GM19452 (cell line): ENCODE measurements at regions not wholly inside any gene's neighbourhood (a gene's known extent, or its start where the extent isn't known, plus 50 kb on each side); places are given as distances from the start of the nearest gene placed in this dataset.
"Not testable (repeated sequence)": the region's sequence is repeated elsewhere in the genome, so short reads cannot be mapped to it uniquely, and the experiment has no call there.

Experiments
- ATAC-seq: cut with Tn5 transposase; IDR thresholded peaks from one replicate; pipeline ENCODE4 v1.9.1; 2021; ENCODE audit not compliant: unreplicated experiment

DNA sequence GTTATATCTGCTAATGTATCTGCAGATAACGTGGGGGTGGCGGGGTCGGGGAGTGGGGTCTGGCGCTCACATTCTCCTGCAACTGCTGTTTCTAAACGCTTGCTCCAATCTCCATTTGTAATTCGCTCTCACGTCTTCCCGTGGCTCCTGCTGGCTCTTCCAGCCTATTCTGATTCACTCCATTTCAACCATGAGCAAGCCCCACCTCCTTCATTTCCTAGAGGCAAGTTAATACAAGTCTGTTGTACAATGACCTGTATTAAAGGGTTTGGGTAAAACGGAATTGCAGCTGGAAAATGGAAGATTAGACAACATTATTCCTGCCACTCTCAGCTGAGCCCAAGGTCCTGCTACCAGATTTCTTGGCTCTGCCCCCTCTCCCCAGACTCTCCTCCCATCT, 132.3 kb downstream of the CSNK2A3 start:
- ATAC-seq: no peak

DNA sequence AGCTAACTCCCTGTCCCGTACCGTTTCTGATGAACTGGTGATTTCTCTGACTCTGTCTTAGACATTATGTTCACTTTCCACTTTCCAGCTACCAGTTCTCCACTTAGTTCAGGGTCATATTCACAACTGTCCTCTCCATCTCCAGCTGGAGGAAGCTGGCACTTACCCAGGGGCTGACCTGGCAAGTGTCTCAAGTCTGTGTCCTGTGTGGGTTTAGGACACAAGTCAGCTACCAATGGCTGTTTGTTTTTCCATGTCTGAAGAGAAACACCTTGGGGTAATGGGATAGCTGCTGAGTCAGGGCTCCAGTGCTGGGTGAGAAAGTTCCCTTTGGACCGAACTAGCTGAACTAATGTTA, 134.4 kb downstream of the CSNK2A3 start:
- ATAC-seq: no peak

DNA sequence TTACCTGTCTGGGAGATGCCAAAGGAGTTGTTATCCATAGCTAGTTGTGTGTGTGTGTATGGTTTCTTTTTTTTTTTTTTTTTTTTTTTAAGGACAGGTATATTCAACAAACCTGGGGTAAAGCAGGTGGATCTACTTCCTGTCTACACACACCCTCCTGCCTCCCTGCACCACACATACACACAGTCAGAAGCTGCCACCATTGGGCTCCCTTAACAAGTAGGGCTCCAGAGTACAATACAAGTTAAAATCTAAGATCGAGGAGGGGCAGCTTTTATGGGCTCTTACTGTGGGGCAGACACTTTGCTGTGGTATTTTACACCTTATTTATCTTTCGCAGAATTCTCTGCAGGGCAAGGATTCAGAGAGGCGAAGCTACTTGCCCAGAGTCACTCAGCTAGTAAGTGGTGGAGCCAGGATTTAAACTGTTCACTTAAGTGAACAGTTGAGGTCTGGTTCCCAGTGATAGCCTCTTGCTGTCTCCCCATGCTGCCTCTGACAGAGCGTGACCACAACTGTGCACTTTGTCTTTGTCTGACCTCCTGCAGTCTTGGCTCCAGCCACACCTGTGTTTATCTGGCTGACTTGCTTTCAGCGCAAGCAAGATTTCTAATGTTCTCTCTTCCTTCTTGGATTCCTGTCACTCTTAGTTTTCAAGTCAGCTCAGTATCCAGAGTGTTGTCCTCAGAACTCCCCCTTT, 135.0 kb downstream of the CSNK2A3 start:
- no peak for ATAC-seq

DNA sequence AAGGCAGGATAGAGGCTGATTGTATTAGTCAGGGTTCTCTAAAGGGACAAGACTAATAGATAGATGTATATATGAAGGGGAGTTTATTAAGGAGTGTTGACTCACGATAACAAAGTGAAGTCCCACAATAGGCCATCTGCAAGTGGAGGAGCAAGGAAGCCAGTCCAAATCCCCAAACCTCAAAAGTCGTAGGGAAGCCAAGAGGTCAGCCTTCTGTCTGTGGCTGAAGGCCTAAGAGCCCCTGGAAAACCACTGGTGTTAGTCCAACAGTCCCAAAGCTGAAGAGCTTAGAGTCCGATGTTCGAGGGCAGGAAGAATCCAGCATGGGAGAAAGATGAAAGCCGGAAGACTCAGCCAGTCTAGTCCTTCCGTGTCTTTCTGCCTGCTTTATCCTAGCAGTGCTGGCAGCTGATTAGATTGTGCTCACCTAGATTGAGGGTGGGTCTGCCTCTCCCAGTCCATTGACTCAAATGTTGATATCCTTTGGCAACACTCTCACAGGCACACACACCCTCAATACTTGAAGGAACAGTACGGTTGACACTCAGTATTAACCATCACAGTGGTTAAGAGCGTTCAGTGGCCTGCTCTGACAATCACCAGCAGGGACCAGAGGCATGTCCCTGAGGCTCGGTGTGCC, 135.6 kb downstream of the CSNK2A3 start:
- no peak for ATAC-seq

DNA sequence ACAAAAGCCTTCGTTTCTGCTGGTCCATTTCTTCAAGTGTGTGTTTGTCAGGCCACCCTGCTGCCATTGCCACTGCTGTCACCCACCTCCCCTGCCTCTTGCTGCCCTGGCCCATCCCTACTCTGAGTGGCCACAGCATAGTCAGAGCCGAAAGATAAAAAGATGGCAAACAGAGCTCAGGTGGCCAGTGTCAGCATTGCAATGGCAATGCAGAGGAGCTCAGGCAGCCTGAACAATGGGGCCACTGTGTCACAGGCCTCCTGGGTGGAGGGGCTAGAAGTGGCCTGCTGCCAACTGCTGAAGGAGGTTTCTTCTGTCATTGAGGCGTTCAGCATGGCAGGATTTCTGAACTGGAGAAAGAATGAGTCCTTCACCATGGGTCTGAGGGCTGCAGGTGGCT, 137.1 kb downstream of the CSNK2A3 start:
- no peak for ATAC-seq

DNA sequence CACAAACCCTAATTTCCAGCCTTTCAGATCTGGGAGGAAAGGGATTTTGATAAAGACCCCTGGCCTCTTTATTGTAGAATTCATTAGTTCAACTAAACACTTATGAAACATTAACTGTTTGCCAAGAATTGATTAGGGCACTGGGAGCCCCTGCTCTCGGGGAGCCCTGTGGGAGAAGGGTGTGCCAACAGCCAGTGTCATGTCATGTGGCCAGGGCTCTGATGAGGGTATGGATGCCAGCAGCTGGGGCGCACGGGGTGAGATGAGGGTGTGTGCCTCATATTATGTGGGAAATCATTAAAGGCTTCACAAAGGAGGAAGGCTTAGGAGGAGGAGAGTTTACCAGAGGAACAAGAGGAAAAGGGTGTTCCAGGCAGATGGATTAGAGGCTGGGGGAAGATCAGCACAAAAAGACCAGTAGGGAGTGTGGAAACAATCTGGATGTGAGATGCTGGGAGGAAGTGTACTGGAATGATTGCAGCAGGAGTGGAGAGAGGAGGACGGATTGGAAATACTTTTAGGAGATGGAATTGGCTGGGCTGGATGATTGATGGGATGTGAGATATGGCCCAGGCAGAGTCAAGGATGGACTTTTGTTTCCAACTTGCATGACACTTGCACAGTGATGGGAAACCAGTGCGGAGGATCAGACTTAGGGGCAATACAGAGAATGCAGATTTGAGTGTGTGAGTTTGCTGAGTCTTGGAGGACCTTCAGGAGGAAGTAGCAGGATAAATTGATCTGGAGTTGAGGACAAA, 137.8 kb downstream of the CSNK2A3 start:
- ATAC-seq: no peak

DNA sequence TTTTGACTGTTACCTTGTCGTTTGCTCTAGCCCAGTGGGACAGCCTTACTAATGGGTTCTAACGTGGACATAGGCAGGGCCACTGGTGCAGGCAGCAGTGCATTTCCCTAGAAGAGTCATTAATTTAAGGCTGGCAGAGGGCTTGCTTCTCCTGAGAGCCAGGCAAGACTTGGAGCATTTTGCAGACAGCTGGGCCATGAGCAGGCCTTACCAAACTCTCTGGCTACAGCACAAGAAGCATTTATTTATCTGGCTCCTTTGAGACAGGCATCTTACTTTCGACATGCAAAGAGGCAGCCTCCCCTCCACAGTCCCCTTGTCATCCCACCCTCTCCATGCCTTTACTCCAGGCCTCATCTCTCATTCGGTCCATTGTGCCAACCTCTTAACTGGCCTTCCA, 139.9 kb downstream of the CSNK2A3 start:
- ATAC-seq: no peak

DNA sequence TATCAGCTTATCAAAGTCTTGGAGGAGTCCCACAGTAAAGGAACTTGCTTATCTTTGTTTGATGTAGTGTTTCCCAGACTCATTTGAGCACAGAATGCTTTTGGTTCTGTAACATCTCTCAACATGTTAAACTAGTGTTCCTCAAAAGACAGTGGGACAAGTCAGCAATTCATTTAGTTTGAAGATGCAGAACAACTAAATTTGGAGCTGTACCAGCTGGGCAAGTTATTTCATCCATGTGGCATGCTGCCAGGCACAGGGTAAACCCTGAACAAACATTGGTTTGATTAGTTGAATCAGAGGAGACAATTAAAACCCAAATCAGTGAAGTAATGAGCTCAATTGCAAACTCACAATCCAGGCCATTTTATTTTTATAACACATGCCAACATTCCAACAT, 141.2 kb downstream of the CSNK2A3 start:
- no peak for ATAC-seq

DNA sequence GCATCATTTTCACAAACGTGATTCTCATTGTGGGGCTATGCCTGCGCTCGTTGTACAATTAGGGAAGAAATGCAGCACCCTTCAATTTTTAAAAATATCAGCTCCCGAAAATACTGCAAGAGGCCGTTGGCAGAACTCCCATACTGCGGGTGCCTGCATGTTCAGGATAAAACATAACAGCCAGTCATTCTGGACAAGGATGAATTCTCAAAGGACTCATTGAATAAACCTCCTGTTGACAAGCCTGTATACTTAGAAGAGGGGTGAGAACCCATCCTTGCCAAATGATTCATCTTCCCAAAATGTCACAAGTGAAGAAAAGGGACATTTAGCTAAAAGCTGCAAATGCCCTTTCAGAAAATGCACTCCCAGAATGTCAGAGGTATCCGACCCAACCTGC, 141.9 kb downstream of the CSNK2A3 start:
- no peak for ATAC-seq

DNA sequence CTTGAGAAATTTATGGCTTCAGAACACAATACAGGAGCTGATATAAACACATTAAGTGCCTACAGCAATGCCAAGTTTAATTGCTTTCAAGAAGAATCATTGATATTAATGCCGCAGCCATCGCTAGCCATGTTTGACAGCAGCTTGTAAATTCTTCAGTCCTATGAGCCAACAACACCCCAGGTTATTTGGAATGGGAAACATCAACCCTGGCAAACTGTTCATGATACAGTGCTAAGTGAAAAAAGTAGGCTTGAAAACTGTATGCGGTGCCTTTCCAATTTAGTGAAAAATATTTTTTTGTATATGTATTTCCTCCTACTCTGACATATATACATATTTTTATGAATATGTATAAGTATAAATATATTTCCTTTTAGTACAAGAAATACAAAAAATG, 142.6 kb downstream of the CSNK2A3 start:
- no peak for ATAC-seq

DNA sequence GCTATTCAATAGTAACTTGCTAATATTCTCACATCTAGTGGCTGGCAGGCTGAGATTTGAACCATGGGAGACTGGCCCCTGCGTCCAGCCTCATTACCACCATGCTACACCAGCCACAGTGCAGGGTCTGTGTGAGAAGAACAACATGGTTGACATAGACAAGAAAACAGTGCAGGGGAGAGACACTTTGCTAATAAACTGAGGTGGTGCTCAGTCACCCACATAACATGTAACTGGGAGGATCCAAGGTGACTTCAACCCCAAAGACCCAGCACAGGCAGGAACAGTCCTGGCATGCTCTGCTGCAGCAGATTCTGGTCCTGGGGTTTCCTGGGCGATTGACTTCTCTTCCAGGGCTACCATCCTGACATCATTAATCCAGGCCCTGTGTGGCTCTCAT, 143.1 kb downstream of the CSNK2A3 start:
- ATAC-seq: no peak

DNA sequence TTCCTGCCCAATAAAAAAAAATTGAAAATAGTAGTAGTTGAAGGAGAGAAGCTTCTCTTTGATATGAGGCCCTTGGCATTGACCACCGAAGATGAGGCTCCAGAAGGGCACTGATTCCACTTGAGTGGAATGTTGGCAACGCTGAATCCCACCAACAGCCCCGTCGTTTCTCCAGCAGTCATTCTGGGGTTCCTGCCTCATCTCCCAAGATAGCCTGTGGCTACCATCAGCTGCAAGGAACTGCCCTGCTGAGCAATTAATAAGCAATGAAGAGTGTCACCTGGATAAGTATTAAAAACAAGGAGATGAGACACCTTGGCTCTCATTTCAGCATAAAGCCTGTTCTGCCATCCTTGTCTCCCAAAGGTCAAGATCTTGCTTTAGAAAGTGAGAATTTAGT, 144.1 kb downstream of the CSNK2A3 start:
- no peak for ATAC-seq

DNA sequence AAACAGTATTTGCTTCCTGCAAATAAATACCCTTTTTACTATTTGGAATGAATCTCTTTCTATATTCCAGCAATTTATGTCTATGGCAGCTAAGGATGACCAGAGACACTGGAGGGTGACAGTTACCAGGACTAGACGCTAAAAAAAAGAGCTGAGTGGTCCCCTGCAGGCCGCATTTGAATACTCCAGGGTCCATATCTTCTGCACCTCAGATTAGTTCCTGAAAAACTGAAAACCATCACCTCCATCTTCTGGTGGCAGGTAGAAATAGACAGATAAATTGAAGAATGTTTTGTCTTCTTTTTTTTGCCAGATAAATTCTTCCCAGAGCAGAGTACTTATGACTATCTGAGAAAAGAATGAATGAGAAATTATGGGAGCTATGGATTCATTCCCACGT, 145.6 kb downstream of the CSNK2A3 start:
- no peak for ATAC-seq

DNA sequence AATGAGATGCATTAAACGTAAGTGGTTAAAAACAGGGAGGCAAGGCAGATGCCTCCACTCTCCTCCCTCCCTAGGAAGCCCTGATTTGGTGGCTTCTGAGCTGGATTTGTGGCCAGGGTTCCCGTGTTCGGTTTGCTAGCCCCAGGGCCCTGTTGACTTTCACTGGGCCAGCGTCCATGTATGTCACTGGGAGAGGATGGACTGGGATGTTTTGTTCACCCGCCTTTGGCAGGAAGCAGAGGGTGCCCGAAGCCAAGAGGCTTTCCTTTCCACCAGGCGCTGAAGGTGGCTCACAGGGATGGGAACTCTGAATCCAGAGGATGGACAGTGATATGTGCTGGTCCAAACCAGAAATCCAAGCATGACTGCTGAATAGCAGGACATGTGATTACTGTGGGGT, 146.6 kb downstream of the CSNK2A3 start:
- ATAC-seq: no peak

DNA sequence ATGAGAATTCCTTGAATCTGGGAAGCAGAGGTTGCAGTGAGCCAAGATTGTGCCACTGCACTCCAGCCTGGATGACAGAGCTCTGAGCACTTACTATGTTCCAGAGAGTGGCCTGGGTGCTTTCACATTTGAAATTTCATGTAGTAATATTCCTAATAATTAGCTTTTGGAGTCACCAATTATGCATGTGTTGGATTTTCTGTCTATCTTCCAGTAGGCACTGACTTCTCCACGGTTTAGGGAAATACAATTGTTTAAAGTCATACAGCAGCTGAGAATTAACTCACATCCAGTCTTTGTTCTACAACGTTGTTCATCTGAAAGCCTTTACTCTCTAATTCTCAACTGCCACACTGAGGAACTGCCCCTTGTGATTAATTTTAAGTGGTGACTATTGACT, 150.2 kb downstream of the CSNK2A3 start:
- no peak for ATAC-seq

DNA sequence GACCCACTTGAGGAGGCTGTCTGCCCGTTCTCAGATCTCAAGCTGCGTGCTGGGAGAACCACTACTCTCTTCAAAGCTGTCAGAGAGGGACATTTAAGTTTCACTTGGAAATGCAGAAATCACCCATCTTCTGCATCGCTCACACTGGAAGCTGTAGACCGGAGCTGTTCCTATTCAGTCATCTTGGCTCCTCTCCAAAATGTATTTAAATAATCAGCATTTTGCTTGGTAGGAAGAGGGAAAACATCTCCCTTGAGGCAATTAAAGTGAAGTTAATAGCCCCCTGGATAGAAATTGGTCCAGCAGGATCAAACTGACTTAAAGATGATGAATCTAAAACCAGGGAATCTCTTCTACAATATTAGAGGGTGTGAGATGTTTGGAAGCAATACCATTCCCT, 151.7 kb downstream of the CSNK2A3 start:
- ATAC-seq: not testable (repeated sequence)

DNA sequence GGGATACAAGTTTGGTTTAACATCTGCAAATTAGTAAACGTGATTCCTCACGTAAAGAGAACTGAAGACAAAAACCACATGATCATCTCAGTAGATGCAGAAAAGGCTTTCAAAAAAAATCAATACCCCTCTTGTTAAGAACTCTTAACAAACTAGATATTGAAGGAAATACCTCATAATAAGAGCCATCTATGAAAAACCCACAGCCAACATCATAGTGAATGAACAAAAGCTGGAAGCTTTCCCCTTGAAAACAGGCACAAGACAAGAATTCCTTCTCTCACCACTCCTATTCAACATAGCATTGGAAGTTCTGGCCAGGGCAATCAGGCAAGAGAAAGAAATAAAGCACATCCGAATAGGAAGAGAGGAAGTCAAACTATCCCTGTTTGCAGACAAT, 160.5 kb downstream of the CSNK2A3 start:
- no peak for ATAC-seq

DNA sequence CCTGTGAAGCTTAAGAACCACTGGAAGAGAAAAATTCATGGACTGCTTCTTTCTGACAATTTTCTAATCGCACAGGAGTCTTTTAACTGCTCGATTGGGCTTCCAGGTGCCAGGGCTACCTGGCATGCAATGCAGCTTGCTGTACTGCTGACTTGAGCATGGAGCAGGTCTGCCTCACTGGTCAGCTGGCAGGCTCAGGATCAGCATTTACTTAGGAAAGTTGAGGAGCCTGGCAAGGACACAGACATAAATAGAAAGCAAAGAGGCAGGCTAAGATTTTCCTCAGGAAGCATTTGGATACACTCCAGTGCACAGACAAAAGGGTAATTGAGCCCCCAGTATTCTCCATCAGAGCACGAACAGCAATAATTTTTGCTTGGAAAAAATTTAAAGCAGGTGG, 163.5 kb downstream of the CSNK2A3 start:
- no peak for ATAC-seq

DNA sequence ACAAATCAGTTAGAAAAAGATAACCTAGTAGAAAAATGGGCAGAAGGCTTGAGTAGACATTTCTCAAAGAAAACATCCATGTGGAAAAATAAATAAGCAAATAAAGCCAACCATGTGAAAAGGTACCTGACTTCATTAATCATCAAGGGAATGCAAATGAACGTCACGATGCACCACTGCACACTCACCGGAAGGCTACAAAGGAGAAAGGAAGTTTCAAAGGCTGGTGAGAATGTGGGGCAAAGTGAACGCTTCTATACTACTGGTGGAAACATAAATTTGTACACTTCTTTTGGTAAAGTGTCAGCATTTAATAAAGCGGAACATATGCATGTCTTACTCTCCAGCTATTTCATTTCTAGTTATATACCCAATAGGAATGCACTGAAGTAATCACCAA, 166.8 kb downstream of the CSNK2A3 start:
- ATAC-seq: no peak

DNA sequence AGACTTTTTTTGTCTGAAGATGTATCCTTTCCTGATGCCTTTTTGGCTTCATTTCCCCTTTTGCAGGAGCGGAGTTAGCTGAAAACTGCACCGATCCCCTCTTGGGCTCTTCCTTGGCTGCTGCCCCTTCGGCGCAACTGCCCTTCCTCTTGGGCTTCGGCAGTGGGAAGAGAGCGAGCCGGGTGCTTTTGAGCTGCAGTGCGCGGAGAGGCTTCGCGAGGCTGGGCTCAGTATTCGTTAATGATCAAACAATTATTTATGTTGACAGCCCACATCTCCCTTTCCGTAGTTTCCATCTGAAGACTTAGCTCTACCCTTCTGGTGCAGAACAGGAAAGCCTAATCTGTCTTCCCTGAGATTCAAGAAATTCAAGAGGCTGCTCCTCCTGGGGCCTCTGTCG, 170.8 kb downstream of the CSNK2A3 start:
- ATAC-seq: no peak

DNA sequence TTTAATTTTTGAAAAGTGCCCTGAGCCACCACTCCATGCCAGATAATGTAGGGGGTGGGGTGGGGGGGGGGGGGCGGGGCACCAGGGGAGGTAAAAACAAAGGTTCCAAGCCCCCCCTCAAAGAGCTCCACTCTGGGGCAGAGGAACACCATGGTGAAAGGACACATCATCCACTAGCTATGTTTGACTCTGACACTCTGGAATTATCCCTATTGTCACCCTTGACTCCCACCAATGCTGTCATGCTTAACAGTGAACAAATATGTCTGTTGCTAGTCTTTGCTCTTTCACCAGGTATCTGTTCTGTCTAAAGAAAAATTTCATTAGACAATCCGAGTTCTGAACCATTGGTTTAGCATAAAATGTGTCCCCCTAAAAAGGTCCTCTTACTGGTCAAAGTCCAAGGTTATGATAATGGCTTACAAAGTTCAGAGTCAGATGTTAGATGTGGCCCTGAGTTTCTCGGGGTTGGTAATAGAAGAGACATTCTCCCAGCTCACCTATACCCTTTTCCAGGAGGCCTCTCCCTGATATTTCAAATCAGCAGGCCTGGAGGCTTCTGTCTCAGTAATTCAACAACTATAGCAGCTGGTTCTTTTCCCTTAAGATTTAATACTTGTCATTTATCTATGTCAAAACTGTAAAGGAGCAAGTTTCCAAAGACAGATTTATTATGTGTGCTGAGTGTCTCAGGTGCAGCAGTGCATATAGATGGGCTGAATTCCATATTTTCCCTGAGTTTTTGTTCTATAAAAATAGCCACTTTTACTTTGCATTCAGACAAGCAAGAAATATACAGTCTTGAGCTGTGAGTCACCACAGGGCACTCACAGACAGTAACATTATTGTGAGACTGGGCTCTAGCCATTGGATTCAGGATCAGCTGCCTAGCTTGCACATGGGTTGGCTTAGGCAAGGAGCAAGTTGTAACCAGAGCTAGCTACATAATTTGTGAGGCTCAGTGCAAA, 174.1 kb downstream of the CSNK2A3 start:
- ATAC-seq: no peak
